Nephron (organoid): ENCODE measurements at regions not wholly inside any gene's neighbourhood (a gene's known extent, or its start where the extent isn't known, plus 50 kb on each side); places are given as distances from the start of the nearest gene placed in this dataset.

Experiments
- H3K27ac Mint-ChIP-seq, 3 experiments: 2 replicates each; pipeline ENCODE4 v1.8.0; 2020; ENCODE audit warnings: mixed read lengths in 3 of 3, mild to moderate bottlenecking in 2 of 3, moderate library complexity in 1 of 3
- H3K27me3 Mint-ChIP-seq: 2 replicates; pipeline ENCODE4 v1.8.0; 2021; ENCODE audit warnings: low read depth, mild to moderate bottlenecking, moderate library complexity, mixed read lengths
- H3K36me3 Mint-ChIP-seq: 2 replicates; pipeline ENCODE4 v1.8.0; 2020; ENCODE audit warnings: low read depth, mixed read lengths
- H3K4me1 Mint-ChIP-seq: 2 replicates; pipeline ENCODE4 v1.8.0; 2020; ENCODE audit warnings: mixed read lengths
- H3K4me3 Mint-ChIP-seq, 3 experiments: 2 replicates each; pipeline ENCODE4 v1.8.0; 2020; ENCODE audit warnings: mild to moderate bottlenecking in 3 of 3, mixed read lengths in 3 of 3, moderate library complexity in 2 of 3
- H3K9me3 Mint-ChIP-seq: 2 replicates; pipeline ENCODE4 v1.8.0; 2020; ENCODE audit warnings: mixed read lengths
- TF ChIP-seq, protein P1 (sequence below), 3 experiments: fragments of 200-600 bp; sonication (generic); IDR thresholded peaks; one replicate each; pipeline ENCODE4 v1.5.0; 2021; ENCODE audit warnings: antibody characterized with exemption in 3 of 3; ENCODE audit not compliant: unreplicated experiment in 3 of 3

DNA sequence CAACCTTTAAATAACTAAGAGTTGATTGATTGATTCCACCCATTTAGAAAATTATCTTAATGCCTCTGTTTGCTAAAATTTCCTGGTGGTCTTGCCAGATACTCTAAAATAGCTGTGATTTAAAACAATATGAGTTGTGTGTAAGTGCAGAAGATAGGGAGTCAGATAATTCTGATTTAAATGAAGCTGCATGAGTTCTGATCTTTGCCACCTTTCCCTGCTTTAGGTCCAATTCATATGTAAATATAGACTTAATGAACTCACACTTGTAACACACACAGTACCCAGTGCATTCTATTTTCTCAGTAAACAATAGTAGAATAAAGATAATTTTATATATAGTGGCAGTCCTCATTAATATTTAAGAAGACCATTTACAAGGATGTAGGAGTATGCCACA is 981.8 kb downstream of the SLITRK1 start:
- TF ChIP-seq, protein P1, sequence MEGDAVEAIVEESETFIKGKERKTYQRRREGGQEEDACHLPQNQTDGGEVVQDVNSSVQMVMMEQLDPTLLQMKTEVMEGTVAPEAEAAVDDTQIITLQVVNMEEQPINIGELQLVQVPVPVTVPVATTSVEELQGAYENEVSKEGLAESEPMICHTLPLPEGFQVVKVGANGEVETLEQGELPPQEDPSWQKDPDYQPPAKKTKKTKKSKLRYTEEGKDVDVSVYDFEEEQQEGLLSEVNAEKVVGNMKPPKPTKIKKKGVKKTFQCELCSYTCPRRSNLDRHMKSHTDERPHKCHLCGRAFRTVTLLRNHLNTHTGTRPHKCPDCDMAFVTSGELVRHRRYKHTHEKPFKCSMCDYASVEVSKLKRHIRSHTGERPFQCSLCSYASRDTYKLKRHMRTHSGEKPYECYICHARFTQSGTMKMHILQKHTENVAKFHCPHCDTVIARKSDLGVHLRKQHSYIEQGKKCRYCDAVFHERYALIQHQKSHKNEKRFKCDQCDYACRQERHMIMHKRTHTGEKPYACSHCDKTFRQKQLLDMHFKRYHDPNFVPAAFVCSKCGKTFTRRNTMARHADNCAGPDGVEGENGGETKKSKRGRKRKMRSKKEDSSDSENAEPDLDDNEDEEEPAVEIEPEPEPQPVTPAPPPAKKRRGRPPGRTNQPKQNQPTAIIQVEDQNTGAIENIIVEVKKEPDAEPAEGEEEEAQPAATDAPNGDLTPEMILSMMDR (IDR thresholded peaks at IDR 0.05; ENCODE audit: unreplicated experiment in 3 of 3), result no peak
- Mint-ChIP-seq H3K27me3 (no peaks in the 10 kb centered on the region), H3K36me3 (no peaks in the 10 kb centered on the region), H3K4me1 (no peaks in the 10 kb centered on the region), H3K9me3 (peaks cover 3% of the 10 kb centered on the region), H3K4me3 (no peak overlapping the region), H3K27ac (no peak overlapping the region)

GRCh38 chr13:82898586-82898985 is 983.7 kb downstream of the SLITRK1 start:
- no peaks in the 10 kb centered on the region for H3K36me3 Mint-ChIP-seq

DNA sequence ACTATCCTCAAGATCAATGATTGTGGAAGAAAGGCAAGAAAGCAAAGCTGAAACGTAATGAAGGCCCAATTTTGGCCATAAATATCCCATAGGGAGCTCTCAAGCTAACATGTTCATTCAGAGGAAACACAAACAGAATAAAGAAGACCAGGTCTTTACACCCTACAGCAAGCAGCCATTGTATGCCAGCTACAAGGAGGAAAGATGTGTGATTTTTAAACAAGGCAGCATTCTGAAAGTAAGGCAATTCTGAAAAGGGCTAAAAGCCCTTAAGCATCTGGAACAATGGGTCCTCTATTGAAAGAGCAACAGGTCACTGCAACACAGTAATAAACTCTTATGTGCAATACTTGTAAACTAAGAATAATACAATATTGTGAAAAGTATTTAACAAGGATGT is 1002.4 kb downstream of the SLITRK1 start:
- H3K36me3 Mint-ChIP-seq, result no peaks in the 10 kb centered on the region
- H3K27ac Mint-ChIP-seq, result no peak overlapping the region
- H3K9me3 Mint-ChIP-seq, result peaks cover 6% of the 10 kb centered on the region

More at GRCh38 chr13:82898586-82898985, 983.7 kb downstream of the SLITRK1 start:
- TF ChIP-seq, protein P1 (IDR thresholded peaks at IDR 0.05; ENCODE audit: unreplicated experiment in 3 of 3), result no peak
- no peaks in the 10 kb centered on the region for H3K4me1 Mint-ChIP-seq
- no peak overlapping the region for H3K4me3 Mint-ChIP-seq
- H3K27me3 Mint-ChIP-seq, result no peaks in the 10 kb centered on the region
- H3K27ac Mint-ChIP-seq, result no peak overlapping the region
- peaks cover 3% of the 10 kb centered on the region for H3K9me3 Mint-ChIP-seq

GRCh38 chr13:82878536-82878935 is 1003.7 kb downstream of the SLITRK1 start:
- no peaks in the 10 kb centered on the region for H3K4me1 Mint-ChIP-seq
- peaks cover 6% of the 10 kb centered on the region for H3K9me3 Mint-ChIP-seq
- TF ChIP-seq, protein P1 (IDR thresholded peaks at IDR 0.05; ENCODE audit: unreplicated experiment in 3 of 3), result no peak
- no peaks in the 10 kb centered on the region for H3K27me3 Mint-ChIP-seq
- H3K4me3 Mint-ChIP-seq, result no peak overlapping the region
- no peak overlapping the region for H3K27ac Mint-ChIP-seq
- H3K36me3 Mint-ChIP-seq, result no peaks in the 10 kb centered on the region

More for the DNA sequence above, 1002.4 kb downstream of the SLITRK1 start:
- Mint-ChIP-seq H3K27me3 (no peaks in the 10 kb centered on the region), H3K4me3 (no peak overlapping the region), H3K4me1 (no peaks in the 10 kb centered on the region)
- TF ChIP-seq, protein P1 (IDR thresholded peaks at IDR 0.05; ENCODE audit: unreplicated experiment in 3 of 3), result no peak

DNA sequence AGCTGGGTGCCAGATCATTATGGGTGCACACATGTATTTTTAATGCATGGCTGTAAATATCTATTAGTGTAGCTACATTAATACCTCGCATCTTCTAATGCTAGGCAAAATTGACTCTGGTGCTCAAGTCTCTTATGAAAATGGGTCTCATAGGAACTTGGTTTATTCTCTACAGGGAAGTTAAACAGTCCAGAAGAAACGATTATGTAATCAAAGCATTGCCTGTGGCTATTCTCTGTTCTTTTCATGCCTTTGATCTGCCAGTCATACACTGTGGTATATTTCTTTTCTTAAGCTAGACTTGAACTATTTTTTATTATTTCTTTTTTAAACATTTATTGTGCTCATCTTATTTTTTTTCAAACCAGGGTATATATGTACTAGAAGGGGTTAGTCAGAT is 1015.0 kb downstream of the SLITRK1 start:
- H3K27me3 Mint-ChIP-seq, result no peaks in the 10 kb centered on the region
- no peaks in the 10 kb centered on the region for H3K4me1 Mint-ChIP-seq
- no peak overlapping the region for H3K27ac Mint-ChIP-seq

GRCh38 chr13:82850644-82851043 is 1031.6 kb downstream of the SLITRK1 start:
- H3K4me1 Mint-ChIP-seq, result no peaks in the 10 kb centered on the region
- no peak overlapping the region for H3K4me3 Mint-ChIP-seq
- H3K9me3 Mint-ChIP-seq, result no peaks in the 10 kb centered on the region
- H3K36me3 Mint-ChIP-seq, result no peaks in the 10 kb centered on the region
- H3K27me3 Mint-ChIP-seq, result no peaks in the 10 kb centered on the region
- H3K27ac Mint-ChIP-seq, result no peak overlapping the region
- TF ChIP-seq, protein P1 (IDR thresholded peaks at IDR 0.05; ENCODE audit: unreplicated experiment in 3 of 3), result no peak

More for the DNA sequence above, 1015.0 kb downstream of the SLITRK1 start:
- TF ChIP-seq, protein P1 (IDR thresholded peaks at IDR 0.05; ENCODE audit: unreplicated experiment in 3 of 3), result no peak
- no peaks in the 10 kb centered on the region for H3K36me3 Mint-ChIP-seq
- peaks cover 2% of the 10 kb centered on the region for H3K9me3 Mint-ChIP-seq
- H3K4me3 Mint-ChIP-seq, result no peak overlapping the region
